ENCODE measurements at regions not wholly inside any gene's neighbourhood (a gene's known extent, or its start where the extent isn't known, plus 50 kb on each side); places are given as distances from the start of the nearest gene placed in this dataset.

GRCh38 chr13:109687559-109688448 is 98.6 kb downstream of the IRS2 start:
- Histone ChIP-seq H3K4me3 (no peak overlapping the region), H4K20me1 (ENCODE audit: insufficient read depth) (no peaks in the 10 kb centered on the region), H3K4me1 (ENCODE audit: insufficient read depth) (no peaks in the 10 kb centered on the region), H3K79me2 (ENCODE audit: insufficient read depth) (no peaks in the 10 kb centered on the region), H3K36me3 (ENCODE audit: low read depth) (no peaks in the 10 kb centered on the region), H3K4me2 (ENCODE audit: unreplicated experiment) (no peak overlapping the region), H3K9ac (no peak overlapping the region), H3K27ac (no peak overlapping the region), H3K27me3 (replicated peaks; ENCODE audit: insufficient read depth) (peaks cover 80% of the 10 kb centered on the region), H3K9me3 (ENCODE audit: low read depth) (no peaks in the 10 kb centered on the region), H3F3A (ENCODE audit: insufficient read depth) (no peaks in the 10 kb centered on the region), H2AFZ (no peak overlapping the region), H3K9me2 (ENCODE audit: insufficient read depth) (no peaks in the 10 kb centered on the region)
- in situ Hi-C loops (cut with MboI) = no loop called here
- DNase-seq = no peak
- WGBS, 2 experiments (ENCODE audit: low coverage in 1 of 2, low lambda C conversion rate in 2 of 2, missing lambda C conversion rate in 2 of 2) = 55% methylated on average over 14 of the region's 14 CpGs
- TF ChIP-seq EZH2phosphoT487 (IDR thresholded peaks at IDR 0.05; ENCODE audit: insufficient read depth, low read depth) (no peak), EZH2 (IDR thresholded peaks at IDR 0.05; ENCODE audit: insufficient read depth, poor library complexity, severe bottlenecking) (no peak)

GRCh38 chr13:109685203-109685602 is 101.2 kb downstream of the IRS2 start:
- Histone ChIP-seq H3K4me2 (ENCODE audit: unreplicated experiment) (no peak overlapping the region), H3K79me2 (ENCODE audit: insufficient read depth) (no peaks in the 10 kb centered on the region), H3K9me3 (ENCODE audit: low read depth) (no peaks in the 10 kb centered on the region), H3K36me3 (ENCODE audit: low read depth) (no peaks in the 10 kb centered on the region), H3F3A (ENCODE audit: insufficient read depth) (no peaks in the 10 kb centered on the region), H3K4me1 (ENCODE audit: insufficient read depth) (no peaks in the 10 kb centered on the region), H3K4me3 (no peak overlapping the region), H3K9me2 (ENCODE audit: insufficient read depth) (no peaks in the 10 kb centered on the region), H2AFZ (no peak overlapping the region), H3K9ac (no peak overlapping the region), H4K20me1 (ENCODE audit: insufficient read depth) (no peaks in the 10 kb centered on the region), H3K27me3 (replicated peaks; ENCODE audit: insufficient read depth) (peaks cover 82% of the 10 kb centered on the region), H3K27ac (no peak overlapping the region)
- 53 to 57% methylated on average over 9 of the region's 9 CpGs for WGBS, 2 experiments (ENCODE audit: low coverage in 1 of 2, low lambda C conversion rate in 2 of 2, missing lambda C conversion rate in 2 of 2)
- TF ChIP-seq EZH2 (IDR thresholded peaks at IDR 0.05; ENCODE audit: insufficient read depth, poor library complexity, severe bottlenecking) = no peak
- no peak for TF ChIP-seq EZH2phosphoT487 (IDR thresholded peaks at IDR 0.05; ENCODE audit: insufficient read depth, low read depth)
- no peak for DNase-seq
- in situ Hi-C loops (cut with MboI) = no loop called here

GRCh38 chr13:109684824-109685202 is 101.6 kb downstream of the IRS2 start:
- no peaks in the 10 kb centered on the region for H4K20me1 ChIP-seq (ENCODE audit: insufficient read depth)
- no peak overlapping the region for H3K27ac ChIP-seq
- 49 to 53% methylated on average over 9 of the region's 9 CpGs for WGBS, 2 experiments (ENCODE audit: low coverage in 1 of 2, low lambda C conversion rate in 2 of 2, missing lambda C conversion rate in 2 of 2)
- H3K27me3 ChIP-seq (replicated peaks; ENCODE audit: insufficient read depth) = peaks cover 78% of the 10 kb centered on the region
- H3K9ac ChIP-seq = no peak overlapping the region
- TF ChIP-seq EZH2 (IDR thresholded peaks at IDR 0.05; ENCODE audit: insufficient read depth, poor library complexity, severe bottlenecking) = no peak
- no peak for TF ChIP-seq EZH2phosphoT487 (IDR thresholded peaks at IDR 0.05; ENCODE audit: insufficient read depth, low read depth)
- H3K4me2 ChIP-seq (ENCODE audit: unreplicated experiment) = no peak overlapping the region
- no peaks in the 10 kb centered on the region for H3K36me3 ChIP-seq (ENCODE audit: low read depth)
- no peaks in the 10 kb centered on the region for H3K9me2 ChIP-seq (ENCODE audit: insufficient read depth)
- no peak overlapping the region for H2AFZ ChIP-seq
- H3K4me1 ChIP-seq (ENCODE audit: insufficient read depth) = no peaks in the 10 kb centered on the region
- no peaks in the 10 kb centered on the region for H3K79me2 ChIP-seq (ENCODE audit: insufficient read depth)
- DNase-seq = no peak
- in situ Hi-C loops (cut with MboI) = no loop called here
- H3F3A ChIP-seq (ENCODE audit: insufficient read depth) = no peaks in the 10 kb centered on the region
- no peak overlapping the region for H3K4me3 ChIP-seq
- no peaks in the 10 kb centered on the region for H3K9me3 ChIP-seq (ENCODE audit: low read depth)

- Histone ChIP-seq H3K79me2 (ENCODE audit: insufficient read depth) (no peaks in the 10 kb centered on the region), H3K4me1 (ENCODE audit: insufficient read depth) (no peaks in the 10 kb centered on the region), H4K20me1 (ENCODE audit: insufficient read depth) (no peaks in the 10 kb centered on the region), H3K4me2 (ENCODE audit: unreplicated experiment) (no peak overlapping the region), H3F3A (ENCODE audit: insufficient read depth) (no peaks in the 10 kb centered on the region), H3K4me3 (no peak overlapping the region), H3K9me2 (ENCODE audit: insufficient read depth) (no peaks in the 10 kb centered on the region), H3K36me3 (ENCODE audit: low read depth) (no peaks in the 10 kb centered on the region), H3K27me3 (replicated peaks; ENCODE audit: insufficient read depth) (peaks cover 76% of the 10 kb centered on the region), H3K9me3 (ENCODE audit: low read depth) (no peaks in the 10 kb centered on the region), H2AFZ (no peak overlapping the region), H3K27ac (no peak overlapping the region), H3K9ac (no peak overlapping the region)
- in situ Hi-C loops (cut with MboI) = no loop called here
- WGBS, 2 experiments (ENCODE audit: low coverage in 1 of 2, low lambda C conversion rate in 2 of 2, missing lambda C conversion rate in 2 of 2) = 39% methylated on average over 7 of the region's 7 CpGs
- no peak for TF ChIP-seq EZH2phosphoT487 (IDR thresholded peaks at IDR 0.05; ENCODE audit: insufficient read depth, low read depth)
- no peak for TF ChIP-seq EZH2 (IDR thresholded peaks at IDR 0.05; ENCODE audit: insufficient read depth, poor library complexity, severe bottlenecking)
- DNase-seq = no peak
Measured at GRCh38 chr13:109684084-109684823, 102.1 kb downstream of the IRS2 start.
